IPS-20b (cell line): ENCODE measurements at regions not wholly inside any gene's neighbourhood (a gene's known extent, or its start where the extent isn't known, plus 50 kb on each side); places are given as distances from the start of the nearest gene placed in this dataset.

Experiments
- H3K27ac ChIP-seq: one replicate; pipeline ENCODE4 v1.5.1; 2013; ENCODE audit warnings: low read length
- H3K27me3 ChIP-seq: 2 replicates; pipeline ENCODE4 v1.6.1; 2013; ENCODE audit warnings: mild to moderate bottlenecking, low read length, inconsistent platforms; ENCODE audit not compliant: insufficient read depth
- H3K36me3 ChIP-seq: 2 replicates; pipeline ENCODE4 v1.6.1; 2013; ENCODE audit warnings: low read depth, mild to moderate bottlenecking, inconsistent platforms, low read length, moderate library complexity; ENCODE audit not compliant: insufficient read depth
- H3K4me1 ChIP-seq: 2 replicates; pipeline ENCODE4 v1.6.1; 2013; ENCODE audit warnings: mild to moderate bottlenecking, control low read depth, inconsistent platforms, low read length, moderate library complexity; ENCODE audit not compliant: insufficient read depth
- H3K4me3 ChIP-seq: 2 replicates; pipeline ENCODE4 v1.5.1; 2013; ENCODE audit warnings: mild to moderate bottlenecking, low read length, inconsistent platforms
- H3K9ac ChIP-seq: 2 replicates; pipeline ENCODE4 v1.6.1; 2013; ENCODE audit warnings: low read depth, mild to moderate bottlenecking, inconsistent platforms, low read length, moderate library complexity
- H3K9me3 ChIP-seq: 2 replicates; pipeline ENCODE4 v1.6.1; 2013; ENCODE audit warnings: mild to moderate bottlenecking, low read depth, low read length, inconsistent platforms; ENCODE audit not compliant: insufficient read depth

DNA sequence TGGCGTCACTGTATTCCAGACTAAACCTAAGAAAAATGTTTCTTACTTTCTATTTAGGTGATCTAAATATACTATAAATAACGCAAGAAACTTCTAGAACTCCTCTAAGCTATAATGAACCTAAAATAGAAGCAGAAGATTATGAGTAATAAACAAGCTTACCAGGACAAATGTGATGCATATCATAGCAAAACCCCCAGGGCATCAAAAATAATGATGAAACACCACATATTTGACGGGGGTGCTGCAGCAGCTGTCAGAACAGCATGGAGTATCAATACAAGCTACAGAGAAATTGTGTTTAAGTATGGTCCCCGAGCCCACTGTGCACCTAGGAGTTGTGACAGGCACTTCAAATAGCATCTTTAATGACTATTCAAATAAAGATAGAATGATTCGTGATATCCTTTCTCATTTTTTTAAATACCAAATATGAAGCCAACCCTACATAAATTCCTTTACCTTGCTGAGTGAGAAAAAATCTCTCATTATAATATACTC is 337.3 kb downstream of the CENPC start:
- Histone ChIP-seq H3K27ac (no peak overlapping the region), H3K9ac (no peak overlapping the region), H3K4me3 (no peak overlapping the region), H3K27me3 (no peaks in the 10 kb centered on the region), H3K36me3 (no peaks in the 10 kb centered on the region), H3K9me3 (peaks cover 2% of the 10 kb centered on the region; the same call in 1 of the 2 replicates), H3K4me1 (0 out of 2 replicates have a peak, but pooled peaks cover 1% of the 10 kb centered on the region)

DNA sequence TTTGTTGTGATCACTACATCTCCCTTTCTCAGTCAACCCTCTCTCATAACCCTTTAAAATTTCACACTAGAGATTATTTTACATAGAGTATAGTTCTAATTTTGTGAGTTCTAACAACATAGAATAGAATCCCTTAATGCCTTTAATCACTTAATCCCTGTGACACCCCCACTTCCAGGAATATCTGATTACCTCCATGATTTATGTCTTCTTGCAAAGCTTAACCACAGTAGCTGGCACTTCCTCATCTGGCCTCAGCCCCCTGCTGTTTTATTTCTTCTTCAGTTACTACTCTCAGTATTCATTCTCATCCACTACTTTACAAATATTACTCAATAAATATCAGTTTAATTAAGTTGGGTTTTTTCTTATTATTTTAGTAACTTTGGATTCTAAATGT is 340.9 kb downstream of the CENPC start:
- H3K27me3 ChIP-seq = no peaks in the 10 kb centered on the region
- H3K9me3 ChIP-seq = no peaks in the 10 kb centered on the region
- no peak overlapping the region for H3K4me3 ChIP-seq
- no peaks in the 10 kb centered on the region for H3K36me3 ChIP-seq
- peaks cover 9% of the 10 kb centered on the region; the same call in 1 of the 2 replicates for H3K4me1 ChIP-seq
- no peak overlapping the region for H3K9ac ChIP-seq
- no peak overlapping the region for H3K27ac ChIP-seq

DNA sequence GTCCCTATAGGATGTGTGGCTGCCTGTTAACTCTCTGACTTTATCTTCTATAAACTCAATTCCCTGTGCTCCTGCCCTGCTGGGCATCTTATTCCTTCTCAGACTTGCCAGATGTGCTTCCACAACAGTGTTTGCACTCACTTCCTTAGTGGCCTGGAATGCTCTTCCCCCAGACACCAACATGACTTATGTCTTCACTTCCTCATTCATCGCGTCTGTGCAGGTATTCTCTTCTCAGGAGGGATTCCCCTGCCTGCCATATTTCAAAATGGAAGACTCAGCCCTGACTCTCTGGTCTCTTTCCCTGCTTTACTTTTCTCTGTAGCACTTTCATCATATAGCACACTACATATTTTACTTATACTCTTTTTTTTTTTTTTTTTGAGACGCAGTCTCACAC is 344.0 kb downstream of the CENPC start:
- Histone ChIP-seq H3K27ac (no peak overlapping the region), H3K36me3 (no peaks in the 10 kb centered on the region), H3K9ac (no peak overlapping the region), H3K4me3 (no peak overlapping the region), H3K4me1 (peaks cover 9% of the 10 kb centered on the region; the same call in 1 of the 2 replicates), H3K27me3 (no peaks in the 10 kb centered on the region), H3K9me3 (no peaks in the 10 kb centered on the region)

DNA sequence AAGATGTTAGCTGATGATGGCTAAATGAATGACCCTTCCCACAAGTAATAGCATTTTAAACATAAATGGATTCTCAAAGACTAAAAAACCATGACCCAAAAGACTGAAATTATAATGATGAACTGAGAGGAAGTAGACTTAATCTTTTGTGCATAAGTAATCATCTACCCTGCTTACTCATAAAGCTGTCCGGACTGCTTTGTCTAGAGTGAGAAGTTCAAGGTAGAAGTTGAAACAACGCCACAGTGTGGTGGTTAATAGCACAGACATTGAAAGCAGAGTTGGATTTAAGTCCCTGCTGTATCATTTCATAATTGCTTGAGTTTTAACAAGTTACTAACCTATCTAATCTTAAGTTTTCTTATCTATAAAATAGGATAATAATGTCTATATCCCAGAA is 346.6 kb downstream of the CENPC start:
- Histone ChIP-seq H3K4me3 (no peak overlapping the region), H3K9me3 (no peaks in the 10 kb centered on the region), H3K27ac (no peak overlapping the region), H3K4me1 (peaks cover 9% of the 10 kb centered on the region; the same call in 1 of the 2 replicates), H3K9ac (no peak overlapping the region), H3K27me3 (no peaks in the 10 kb centered on the region), H3K36me3 (no peaks in the 10 kb centered on the region)

DNA sequence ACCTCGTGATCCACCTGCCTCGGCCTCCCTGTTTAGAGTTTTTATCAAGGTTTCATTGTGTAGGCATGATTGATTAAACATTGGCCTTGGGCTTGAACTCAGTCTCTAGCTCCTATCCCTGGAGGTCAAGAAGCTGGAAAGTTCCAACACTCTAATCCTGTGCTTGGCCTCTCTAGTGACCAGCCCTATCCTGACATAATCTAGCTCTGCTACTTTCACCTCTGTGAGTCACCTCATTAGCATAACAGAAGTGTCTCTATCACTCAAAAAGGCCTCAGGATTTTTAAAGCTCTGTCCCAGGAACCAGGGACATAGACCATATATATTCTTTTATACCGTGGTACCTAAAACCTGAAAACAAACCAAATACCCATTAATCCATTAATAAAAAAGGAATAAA is 377.5 kb downstream of the CENPC start:
- H3K27me3 ChIP-seq = no peaks in the 10 kb centered on the region
- H3K9me3 ChIP-seq = no peaks in the 10 kb centered on the region
- no peak overlapping the region for H3K9ac ChIP-seq
- no peaks in the 10 kb centered on the region for H3K36me3 ChIP-seq
- H3K4me1 ChIP-seq = peaks cover 15% of the 10 kb centered on the region; the same call in 1 of the 2 replicates
- H3K4me3 ChIP-seq = peak overlapping the region; percentile 1; the same call in 1 of the 2 replicates
- no peak overlapping the region for H3K27ac ChIP-seq

DNA sequence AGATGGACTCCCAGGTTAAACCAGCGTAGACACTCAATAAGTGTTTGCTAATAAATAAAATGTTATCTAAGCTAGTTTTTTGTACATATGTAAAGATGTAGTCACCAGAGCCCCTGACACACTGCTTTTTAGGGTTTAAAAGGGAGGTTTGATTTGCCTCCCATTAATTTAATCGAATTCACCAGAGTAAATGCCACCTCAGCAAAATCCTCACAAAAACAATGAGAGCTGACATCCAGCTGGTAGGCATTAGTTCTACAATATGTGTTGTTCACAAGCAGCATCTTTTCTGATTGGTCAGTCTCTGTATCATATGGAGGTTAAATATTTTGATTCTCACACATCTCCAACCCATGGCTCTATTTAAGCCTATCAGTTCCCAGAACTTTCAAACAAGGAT is 382.6 kb downstream of the CENPC start:
- Histone ChIP-seq H3K4me1 (peaks cover 12% of the 10 kb centered on the region; the same call in 1 of the 2 replicates), H3K9ac (no peak overlapping the region), H3K27me3 (no peaks in the 10 kb centered on the region), H3K4me3 (no peak overlapping the region), H3K27ac (no peak overlapping the region), H3K9me3 (no peaks in the 10 kb centered on the region), H3K36me3 (no peaks in the 10 kb centered on the region)

DNA sequence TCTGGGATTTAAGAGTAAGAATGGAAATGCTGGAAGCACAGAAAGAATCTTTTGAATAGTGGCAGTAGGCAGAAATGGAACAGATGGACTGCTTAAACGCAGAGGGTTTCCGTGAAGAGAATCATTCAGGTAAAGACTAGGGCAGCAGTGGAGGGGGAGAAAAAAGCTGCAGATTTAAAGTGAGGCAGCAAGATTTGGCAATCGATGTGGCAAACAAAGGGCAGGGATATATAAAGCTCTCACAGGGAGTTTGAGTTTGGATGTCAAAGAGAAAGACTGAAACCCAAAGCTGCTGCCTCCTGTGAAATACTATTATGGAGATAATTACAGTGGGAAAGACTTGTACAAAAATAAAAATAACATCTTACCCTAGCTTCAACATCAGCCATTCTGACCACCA is 384.0 kb downstream of the CENPC start:
- peaks cover 9% of the 10 kb centered on the region; the same call in 1 of the 2 replicates for H3K4me1 ChIP-seq
- H3K9me3 ChIP-seq = no peaks in the 10 kb centered on the region
- H3K36me3 ChIP-seq = no peaks in the 10 kb centered on the region
- no peak overlapping the region for H3K27ac ChIP-seq
- H3K4me3 ChIP-seq = no peak overlapping the region
- H3K27me3 ChIP-seq = no peaks in the 10 kb centered on the region
- no peak overlapping the region for H3K9ac ChIP-seq

DNA sequence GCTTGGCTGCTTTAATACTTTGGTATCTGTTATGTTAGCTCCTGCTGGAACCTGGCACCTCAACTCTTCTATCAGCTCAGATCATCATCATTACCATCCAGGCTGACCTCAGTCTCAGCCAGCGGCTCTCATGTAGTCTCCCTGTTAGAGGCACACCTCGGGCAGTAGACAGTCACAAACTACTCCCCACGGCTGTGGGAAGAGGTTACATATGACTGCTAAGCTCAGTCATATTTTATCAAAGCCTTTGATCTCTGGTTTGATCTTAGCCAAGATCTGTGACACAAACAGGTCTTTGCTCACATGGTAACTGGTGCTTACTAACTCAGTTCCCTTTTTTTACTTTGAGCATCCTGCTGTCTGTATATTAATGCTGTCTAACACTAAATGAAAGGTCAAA is 384.9 kb downstream of the CENPC start:
- Histone ChIP-seq H3K36me3 (no peaks in the 10 kb centered on the region), H3K4me3 (no peak overlapping the region), H3K27me3 (no peaks in the 10 kb centered on the region), H3K4me1 (peaks cover 9% of the 10 kb centered on the region; the same call in 1 of the 2 replicates), H3K9me3 (no peaks in the 10 kb centered on the region), H3K9ac (no peak overlapping the region; the same call in 1 of the 2 replicates), H3K27ac (no peak overlapping the region)

DNA sequence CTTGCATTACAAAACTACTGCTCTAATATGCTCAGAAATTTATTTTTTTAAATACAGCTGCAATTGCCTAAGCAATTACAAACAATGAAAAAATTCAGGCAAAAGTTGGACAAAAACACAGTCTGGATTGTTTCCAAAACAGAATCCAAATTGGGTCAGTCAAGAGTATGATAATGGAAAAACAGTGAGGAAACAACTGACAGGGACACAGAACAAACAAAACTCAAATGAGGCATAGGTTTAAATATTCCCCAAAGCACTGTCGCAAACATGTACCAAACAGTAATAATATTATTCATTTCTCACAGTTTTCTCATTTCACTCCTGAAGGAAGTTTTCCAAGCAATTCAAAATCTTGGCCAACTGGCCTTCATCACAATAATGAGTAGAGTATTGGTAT is 386.6 kb downstream of the CENPC start:
- Histone ChIP-seq H3K27me3 (no peaks in the 10 kb centered on the region), H3K9ac (no peak overlapping the region), H3K27ac (no peak overlapping the region), H3K4me3 (no peak overlapping the region), H3K4me1 (peaks cover 9% of the 10 kb centered on the region; the same call in 1 of the 2 replicates), H3K36me3 (no peaks in the 10 kb centered on the region), H3K9me3 (no peaks in the 10 kb centered on the region)

DNA sequence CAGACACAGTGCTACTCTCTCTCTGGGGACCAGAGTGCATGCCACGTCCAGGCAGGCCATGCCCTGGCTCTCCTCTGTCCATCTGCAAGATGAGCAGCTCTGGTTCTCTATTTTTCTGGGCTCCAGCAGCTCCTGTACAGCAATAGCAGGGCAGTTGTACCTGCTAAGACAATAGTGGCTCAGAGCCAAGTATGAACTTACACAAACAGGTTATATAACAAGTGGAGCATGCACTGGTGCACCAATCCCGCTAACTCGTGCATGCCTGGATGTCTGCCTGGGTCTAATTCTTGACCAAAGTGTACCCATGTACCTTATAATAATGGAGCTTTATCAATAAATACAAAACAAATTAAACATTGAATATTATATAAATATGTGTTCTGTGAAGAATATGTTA is 392.3 kb downstream of the CENPC start:
- Histone ChIP-seq H3K36me3 (no peaks in the 10 kb centered on the region), H3K27me3 (no peaks in the 10 kb centered on the region), H3K9ac (no peak overlapping the region), H3K27ac (no peak overlapping the region), H3K4me1 (no peaks in the 10 kb centered on the region), H3K9me3 (no peaks in the 10 kb centered on the region), H3K4me3 (no peak overlapping the region)

DNA sequence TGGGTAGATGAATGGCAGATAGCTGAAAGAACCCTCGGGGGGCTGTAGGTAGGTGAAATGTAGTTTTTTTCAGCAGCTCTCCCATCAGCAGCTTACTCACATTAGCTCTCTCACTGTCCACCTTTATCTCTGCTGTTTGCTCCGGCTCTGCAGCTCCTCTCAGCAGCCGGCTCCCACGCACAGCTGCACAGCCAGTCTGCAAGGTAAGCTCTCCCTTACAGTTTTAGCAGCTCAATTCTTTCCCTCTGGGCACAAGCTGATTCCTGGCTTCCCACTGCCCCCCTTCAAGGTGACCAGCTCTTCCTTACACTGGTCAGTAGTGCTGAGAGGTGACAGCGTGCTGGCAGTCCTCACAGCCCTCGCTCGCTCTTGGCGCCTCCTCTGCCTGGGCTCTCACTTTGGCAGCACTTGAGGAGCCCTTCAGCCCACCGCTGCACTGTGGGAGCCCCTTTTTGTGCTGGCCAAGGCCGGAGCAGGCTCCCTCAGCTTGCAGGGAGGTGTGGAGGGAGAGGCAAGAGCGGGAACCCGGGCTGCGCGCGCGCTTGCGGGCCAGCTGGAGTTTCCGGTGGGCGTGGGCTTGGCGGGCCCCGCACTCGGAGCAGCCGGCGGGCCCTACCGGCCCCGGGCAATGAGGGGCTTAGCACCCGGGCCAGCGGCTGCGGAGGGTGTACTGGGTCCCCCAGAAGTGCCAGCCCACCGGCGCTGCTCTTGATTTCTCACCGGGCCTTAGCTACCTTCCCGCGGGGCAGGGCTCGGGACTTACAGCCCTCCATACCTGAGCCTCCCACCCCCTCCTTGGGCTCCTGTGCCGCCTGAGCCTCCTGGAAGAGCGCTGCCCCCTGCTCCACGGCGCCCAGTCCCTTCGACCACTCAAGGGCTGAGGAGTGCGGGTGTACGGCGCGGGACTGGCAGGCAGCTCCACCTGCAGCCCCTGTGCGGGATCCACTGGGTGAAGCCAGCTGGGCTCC is 393.6 kb downstream of the CENPC start:
- H3K4me1 ChIP-seq = no peaks in the 10 kb centered on the region
- no peaks in the 10 kb centered on the region for H3K36me3 ChIP-seq
- no peaks in the 10 kb centered on the region for H3K9me3 ChIP-seq
- H3K27me3 ChIP-seq = no peaks in the 10 kb centered on the region
- no peak overlapping the region for H3K4me3 ChIP-seq
- no peak overlapping the region for H3K9ac ChIP-seq
- H3K27ac ChIP-seq = no peak overlapping the region

DNA sequence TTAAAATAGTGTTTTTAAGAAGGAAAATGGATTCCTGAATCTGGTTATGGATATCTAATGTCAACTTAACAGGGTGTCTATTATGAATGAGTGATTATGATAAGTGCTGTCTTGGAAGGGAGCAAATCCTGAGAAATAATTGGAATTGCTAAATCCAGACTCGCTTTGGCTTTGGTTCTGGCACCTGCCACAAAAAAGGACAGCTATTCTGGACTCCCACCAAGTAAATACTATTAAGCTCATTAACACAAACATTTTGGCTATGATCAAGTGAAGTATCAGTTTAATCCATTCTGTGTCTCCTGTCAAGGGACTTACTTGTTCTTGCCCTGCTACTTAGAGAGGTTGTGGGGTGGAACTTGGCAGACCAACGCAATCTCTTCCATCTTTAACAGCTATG is 403.7 kb downstream of the CENPC start:
- no peaks in the 10 kb centered on the region for H3K27me3 ChIP-seq
- H3K27ac ChIP-seq = no peak overlapping the region
- no peaks in the 10 kb centered on the region for H3K9me3 ChIP-seq
- H3K9ac ChIP-seq = no peak overlapping the region
- no peaks in the 10 kb centered on the region for H3K36me3 ChIP-seq
- no peak overlapping the region for H3K4me3 ChIP-seq
- no peaks in the 10 kb centered on the region for H3K4me1 ChIP-seq
